Right hindlimb (tissue), 1 donor: ENCODE measurements at regions not wholly inside any gene's neighbourhood (a gene's known extent, or its start where the extent isn't known, plus 50 kb on each side); places are given as distances from the start of the nearest gene placed in this dataset.
A peak's percentile ranks its signal among the peaks of the same experiment; 100 is the strongest.
"Not testable (repeated sequence)": the region's sequence is repeated elsewhere in the genome, so short reads cannot be mapped to it uniquely, and the experiment has no call there.

ENCODE experiments used
- DNase-seq: peaks from one replicate; pipeline ENCODE4 v3.0.0-alpha.2; 2018

- DNase-seq = no peak
Observed at GRCh38 chr14:85156319-85156718, 373.6 kb upstream of the FLRT2 start.

GRCh38 chr14:85159726-85160125 is 370.2 kb upstream of the FLRT2 start:
- DNase-seq = no peak

- DNase-seq = peak; percentile 27
Observed at GRCh38 chr14:85165094-85165493, 364.9 kb upstream of the FLRT2 start.

GRCh38 chr14:85169381-85169780 is 360.6 kb upstream of the FLRT2 start:
- DNase-seq = no peak

GRCh38 chr14:85172290-85172689 is 357.7 kb upstream of the FLRT2 start:
- no peak for DNase-seq

- no peak for DNase-seq
Observed at GRCh38 chr14:85172889-85173477, 357.0 kb upstream of the FLRT2 start.

GRCh38 chr14:85175556-85175955 is 354.4 kb upstream of the FLRT2 start:
- DNase-seq = no peak

GRCh38 chr14:85178864-85179263 is 351.1 kb upstream of the FLRT2 start:
- DNase-seq = no peak

GRCh38 chr14:85180876-85181275 is 349.1 kb upstream of the FLRT2 start:
- no peak for DNase-seq

GRCh38 chr14:85182282-85182681 is 347.7 kb upstream of the FLRT2 start:
- no peak for DNase-seq

- no peak for DNase-seq
Observed at GRCh38 chr14:85186082-85186481, 343.9 kb upstream of the FLRT2 start.

GRCh38 chr14:85187521-85187920 is 342.4 kb upstream of the FLRT2 start:
- no peak for DNase-seq

GRCh38 chr14:85188836-85189235 is 341.1 kb upstream of the FLRT2 start:
- DNase-seq = no peak

GRCh38 chr14:85189253-85189652 is 340.7 kb upstream of the FLRT2 start:
- not testable (repeated sequence) for DNase-seq

GRCh38 chr14:85190251-85190650 is 339.7 kb upstream of the FLRT2 start:
- no peak for DNase-seq

GRCh38 chr14:85191986-85192385 is 338.0 kb upstream of the FLRT2 start:
- no peak for DNase-seq

GRCh38 chr14:85195872-85196477 is 334.0 kb upstream of the FLRT2 start:
- no peak for DNase-seq

GRCh38 chr14:85198001-85198400 is 331.9 kb upstream of the FLRT2 start:
- DNase-seq = no peak

GRCh38 chr14:85205875-85206274 is 324.1 kb upstream of the FLRT2 start:
- DNase-seq = no peak

GRCh38 chr14:85214471-85214870 is 315.5 kb upstream of the FLRT2 start:
- no peak for DNase-seq

GRCh38 chr14:85217412-85217811 is 312.5 kb upstream of the FLRT2 start:
- DNase-seq = no peak

GRCh38 chr14:85218982-85219381 is 311.0 kb upstream of the FLRT2 start:
- DNase-seq = no peak

GRCh38 chr14:85221832-85222231 is 308.1 kb upstream of the FLRT2 start:
- no peak for DNase-seq

- no peak for DNase-seq
Observed at GRCh38 chr14:85222341-85222740, 307.6 kb upstream of the FLRT2 start.

- no peak for DNase-seq
Observed at GRCh38 chr14:85223667-85224066, 306.3 kb upstream of the FLRT2 start.
